Skeletal muscle tissue (tissue), 3 donors: ENCODE measurements at regions not wholly inside any gene's neighbourhood (a gene's known extent, or its start where the extent isn't known, plus 50 kb on each side); places are given as distances from the start of the nearest gene placed in this dataset.

ENCODE experiments used
- H3K27ac ChIP-seq: one replicate; pipeline ENCODE4 v1.7.0; 2013; ENCODE audit warnings: mild to moderate bottlenecking, low read depth, low read length, inconsistent platforms
- H3K27me3 ChIP-seq, 3 donors: one replicate each; pipeline ENCODE4 v1.7.0; 2013; ENCODE audit warnings: low read length in 3 of 3; ENCODE audit not compliant: control insufficient read depth in 3 of 3, insufficient read depth in 3 of 3
- H3K36me3 ChIP-seq, 3 donors: one replicate each; pipeline ENCODE4 v1.7.0; 2013; ENCODE audit warnings: low read length in 3 of 3; ENCODE audit not compliant: control insufficient read depth in 3 of 3, insufficient read depth in 3 of 3
- H3K4me1 ChIP-seq, 3 donors: one replicate each; pipeline ENCODE4 v1.7.0; 2013; ENCODE audit warnings: low read length in 3 of 3, mild to moderate bottlenecking in 3 of 3; ENCODE audit not compliant: control insufficient read depth in 3 of 3, insufficient read depth in 3 of 3
- H3K4me3 ChIP-seq, 3 donors: one replicate each; pipeline ENCODE4 v1.7.0; 2013; ENCODE audit warnings: low read length in 3 of 3
- H3K9ac ChIP-seq, 3 donors: one replicate each; pipeline ENCODE4 v1.7.0; 2013; ENCODE audit warnings: low read length in 3 of 3, mild to moderate bottlenecking in 3 of 3, moderate library complexity in 2 of 3, low read depth in 1 of 3
- H3K9me3 ChIP-seq, 3 donors: one replicate each; pipeline ENCODE4 v1.7.0; 2013; ENCODE audit warnings: low read length in 3 of 3; ENCODE audit not compliant: control insufficient read depth in 3 of 3
- donor health status: Osteomylitis.

- Histone ChIP-seq H3K4me3 (no peak overlapping the region), H3K27me3 (no peaks in the 10 kb centered on the region), H3K36me3 (no peaks in the 10 kb centered on the region), H3K9me3 (no peaks in the 10 kb centered on the region), H3K27ac (no peak overlapping the region), H3K9ac (no peak overlapping the region), H3K4me1 (peaks cover 0 to 3% (median 0%) of the 10 kb centered on the region in 3 donors)
These were observed 161.6 kb upstream of the NRP1 start for GRCh38 chr10:33496096-33496495.

GRCh38 chr10:33494694-33495265 is 160.3 kb upstream of the NRP1 start:
- Histone ChIP-seq H3K9ac (no peak overlapping the region), H3K9me3 (no peaks in the 10 kb centered on the region), H3K4me3 (no peak overlapping the region), H3K36me3 (no peaks in the 10 kb centered on the region), H3K27me3 (no peaks in the 10 kb centered on the region), H3K4me1 (peaks cover 0 to 3% (median 0%) of the 10 kb centered on the region in 3 donors), H3K27ac (no peak overlapping the region)

- Histone ChIP-seq H3K4me1 (peaks cover 0 to 3% (median 0%) of the 10 kb centered on the region in 3 donors), H3K9me3 (no peaks in the 10 kb centered on the region), H3K36me3 (no peaks in the 10 kb centered on the region), H3K9ac (no peak overlapping the region), H3K4me3 (peak overlapping the region in 1 of 3 donors; percentile 2), H3K27me3 (no peaks in the 10 kb centered on the region), H3K27ac (no peak overlapping the region)
These were observed 159.5 kb upstream of the NRP1 start for GRCh38 chr10:33493978-33494377.

- Histone ChIP-seq H3K9me3 (no peaks in the 10 kb centered on the region), H3K9ac (no peak overlapping the region), H3K27ac (no peak overlapping the region), H3K27me3 (no peaks in the 10 kb centered on the region), H3K4me1 (peaks cover 0 to 3% (median 0%) of the 10 kb centered on the region in 3 donors), H3K36me3 (no peaks in the 10 kb centered on the region), H3K4me3 (no peak overlapping the region)
These were observed 159.0 kb upstream of the NRP1 start for GRCh38 chr10:33493497-33493896.

- Histone ChIP-seq H3K4me1 (peaks cover 0 to 3% (median 0%) of the 10 kb centered on the region in 3 donors), H3K9me3 (no peaks in the 10 kb centered on the region), H3K9ac (no peak overlapping the region), H3K36me3 (no peaks in the 10 kb centered on the region), H3K4me3 (no peak overlapping the region), H3K27me3 (no peaks in the 10 kb centered on the region), H3K27ac (no peak overlapping the region)
These were observed 158.4 kb upstream of the NRP1 start for GRCh38 chr10:33492701-33493345.

- Histone ChIP-seq H3K4me1 (peaks cover 0 to 3% (median 0%) of the 10 kb centered on the region in 3 donors), H3K27me3 (no peaks in the 10 kb centered on the region), H3K27ac (no peak overlapping the region)
These were observed 155.2 kb upstream of the NRP1 start for GRCh38 chr10:33489501-33490176.

GRCh38 chr10:33487014-33487776 is 152.7 kb upstream of the NRP1 start:
- no peaks in the 10 kb centered on the region for H3K36me3 ChIP-seq
- H3K9ac ChIP-seq, result no peak overlapping the region
- no peaks in the 10 kb centered on the region for H3K9me3 ChIP-seq
- H3K27me3 ChIP-seq, result no peaks in the 10 kb centered on the region
- no peak overlapping the region for H3K4me3 ChIP-seq
- no peaks in the 10 kb centered on the region for H3K4me1 ChIP-seq
- no peak overlapping the region for H3K27ac ChIP-seq

More at GRCh38 chr10:33489501-33490176, 155.2 kb upstream of the NRP1 start:
- Histone ChIP-seq H3K9me3 (no peaks in the 10 kb centered on the region), H3K36me3 (no peaks in the 10 kb centered on the region), H3K9ac (no peak overlapping the region), H3K4me3 (no peak overlapping the region)

GRCh38 chr10:33485276-33485675 is 150.8 kb upstream of the NRP1 start:
- no peaks in the 10 kb centered on the region for H3K9me3 ChIP-seq
- no peak overlapping the region for H3K4me3 ChIP-seq
- H3K4me1 ChIP-seq, result no peaks in the 10 kb centered on the region
- H3K9ac ChIP-seq, result no peak overlapping the region
- no peaks in the 10 kb centered on the region for H3K36me3 ChIP-seq
- H3K27ac ChIP-seq, result no peak overlapping the region
- no peaks in the 10 kb centered on the region for H3K27me3 ChIP-seq

GRCh38 chr10:33484787-33485186 is 150.3 kb upstream of the NRP1 start:
- Histone ChIP-seq H3K4me1 (no peaks in the 10 kb centered on the region), H3K9ac (no peak overlapping the region), H3K27ac (no peak overlapping the region)

GRCh38 chr10:33483816-33484190 is 149.3 kb upstream of the NRP1 start:
- Histone ChIP-seq H3K9ac (no peak overlapping the region), H3K27ac (no peak overlapping the region), H3K4me1 (no peaks in the 10 kb centered on the region), H3K27me3 (no peaks in the 10 kb centered on the region), H3K9me3 (no peaks in the 10 kb centered on the region), H3K36me3 (no peaks in the 10 kb centered on the region), H3K4me3 (no peak overlapping the region)

More at GRCh38 chr10:33484787-33485186, 150.3 kb upstream of the NRP1 start:
- no peaks in the 10 kb centered on the region for H3K9me3 ChIP-seq
- no peak overlapping the region for H3K4me3 ChIP-seq
- no peaks in the 10 kb centered on the region for H3K27me3 ChIP-seq
- H3K36me3 ChIP-seq, result no peaks in the 10 kb centered on the region
